ENCODE measurements at regions not wholly inside any gene's neighbourhood (a gene's known extent, or its start where the extent isn't known, plus 50 kb on each side); places are given as distances from the start of the nearest gene placed in this dataset.

GRCh38 chr21:41678924-41679318 is 87.9 kb downstream of the RIPK4 start:
- Mint-ChIP-seq H3K27ac (peak overlapping the region; percentile 99), H3K9me3 (no peaks in the 10 kb centered on the region), H3K4me3 (peak overlapping the region; percentile 78), H3K27me3 (no peaks in the 10 kb centered on the region), H3K36me3 (no peaks in the 10 kb centered on the region), H3K4me1 (ENCODE audit: unreplicated experiment) (peaks cover 32% of the 10 kb centered on the region)
- DNase-seq (ENCODE audit: extremely low spot score, unreplicated experiment) = peak; percentile 83
- TF ChIP-seq CTCF (conservative IDR thresholded peaks at IDR 0.05) = no peak

GRCh38 chr21:41678016-41678923 is 88.6 kb downstream of the RIPK4 start:
- peaks cover 31% of the 10 kb centered on the region for H3K4me1 Mint-ChIP-seq (ENCODE audit: unreplicated experiment)
- DNase-seq (ENCODE audit: extremely low spot score, unreplicated experiment) = no peak

GRCh38 chr21:41677671-41678015 is 89.2 kb downstream of the RIPK4 start:
- no peak for TF ChIP-seq CTCF (conservative IDR thresholded peaks at IDR 0.05)
- DNase-seq (ENCODE audit: extremely low spot score, unreplicated experiment) = no peak
- Mint-ChIP-seq H3K27ac (peak overlapping the region; percentile 99), H3K36me3 (no peaks in the 10 kb centered on the region), H3K4me3 (peak overlapping the region; percentile 71), H3K9me3 (no peaks in the 10 kb centered on the region), H3K27me3 (no peaks in the 10 kb centered on the region), H3K4me1 (ENCODE audit: unreplicated experiment) (peaks cover 26% of the 10 kb centered on the region)

More at GRCh38 chr21:41678016-41678923, 88.6 kb downstream of the RIPK4 start:
- H3K27ac Mint-ChIP-seq = peak overlapping the region; percentile 99
- H3K36me3 Mint-ChIP-seq = no peaks in the 10 kb centered on the region
- H3K27me3 Mint-ChIP-seq = no peaks in the 10 kb centered on the region
- no peak for TF ChIP-seq CTCF (conservative IDR thresholded peaks at IDR 0.05)
- peak overlapping the region; percentile 78 for H3K4me3 Mint-ChIP-seq
- no peaks in the 10 kb centered on the region for H3K9me3 Mint-ChIP-seq

GRCh38 chr21:41676198-41676597 is 90.7 kb downstream of the RIPK4 start:
- Mint-ChIP-seq H3K27me3 (peaks cover 3% of the 10 kb centered on the region), H3K27ac (no peak overlapping the region), H3K36me3 (no peaks in the 10 kb centered on the region), H3K9me3 (no peaks in the 10 kb centered on the region), H3K4me1 (ENCODE audit: unreplicated experiment) (peaks cover 26% of the 10 kb centered on the region), H3K4me3 (no peak overlapping the region)
- DNase-seq (ENCODE audit: extremely low spot score, unreplicated experiment) = no peak
- no peak for TF ChIP-seq CTCF (conservative IDR thresholded peaks at IDR 0.05)

GRCh38 chr21:41675574-41675973 is 91.3 kb downstream of the RIPK4 start:
- no peak overlapping the region for H3K4me3 Mint-ChIP-seq
- no peaks in the 10 kb centered on the region for H3K36me3 Mint-ChIP-seq
- H3K27me3 Mint-ChIP-seq = peaks cover 3% of the 10 kb centered on the region
- no peak overlapping the region for H3K27ac Mint-ChIP-seq
- TF ChIP-seq CTCF (conservative IDR thresholded peaks at IDR 0.05) = no peak
- peaks cover 25% of the 10 kb centered on the region for H3K4me1 Mint-ChIP-seq (ENCODE audit: unreplicated experiment)
- no peak for DNase-seq (ENCODE audit: extremely low spot score, unreplicated experiment)
- H3K9me3 Mint-ChIP-seq = no peaks in the 10 kb centered on the region
